ENCODE measurements at regions not wholly inside any gene's neighbourhood (a gene's known extent, or its start where the extent isn't known, plus 50 kb on each side); places are given as distances from the start of the nearest gene placed in this dataset.

DNA sequence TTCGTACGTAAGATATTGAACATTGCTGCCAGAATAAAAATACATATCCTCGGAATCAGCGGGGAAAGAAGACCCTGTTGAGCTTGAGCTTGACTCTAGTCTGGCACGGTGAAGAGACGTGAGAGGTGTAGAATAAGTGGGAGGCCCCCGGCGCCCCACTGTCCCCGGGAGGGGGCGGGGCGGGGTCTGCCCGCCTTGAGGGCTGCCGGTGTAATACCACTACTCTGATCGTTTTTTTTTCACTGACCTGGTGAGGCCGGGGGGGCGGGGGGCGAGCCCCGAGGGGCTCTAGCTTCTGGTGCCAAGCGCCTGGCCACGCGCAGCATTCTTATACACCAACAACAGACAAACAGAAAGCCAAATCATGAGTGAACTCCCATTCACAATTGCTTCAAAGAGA lies 324.0 kb upstream of the REG3G start:
- no peak for ATAC-seq (ENCODE audit: insufficient read depth, low FRiP score)

DNA sequence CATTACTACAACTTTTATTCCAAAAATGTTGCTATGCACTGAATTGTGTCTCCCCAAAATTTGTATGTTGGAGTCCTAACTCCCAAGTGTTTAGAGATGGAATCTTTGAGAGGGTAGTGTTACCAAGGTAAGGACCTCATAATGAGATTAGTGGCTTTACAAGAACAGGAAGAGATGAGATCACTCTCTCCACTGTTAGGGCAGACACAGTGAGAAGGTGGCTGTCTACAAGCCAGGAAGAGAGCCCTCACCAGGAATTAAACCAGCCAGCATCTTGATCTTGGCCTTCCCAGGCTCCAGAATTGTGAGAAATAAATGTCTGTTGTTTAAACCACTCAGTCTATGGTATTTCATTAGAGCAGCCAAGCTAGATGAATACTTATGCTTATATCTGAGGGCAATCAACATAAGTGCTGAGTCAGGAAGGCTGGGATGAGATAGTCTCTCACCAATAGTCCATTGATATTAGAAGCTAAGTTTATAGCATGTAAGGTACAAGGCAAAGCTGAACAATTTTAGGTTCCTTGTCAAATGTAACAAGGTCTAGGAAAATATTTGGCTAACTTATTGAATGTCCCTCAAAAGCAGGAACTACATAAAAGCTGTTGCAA lies 317.6 kb upstream of the REG3G start:
- ATAC-seq (ENCODE audit: insufficient read depth, low FRiP score) (no peak), DNase-seq (no peak)
- TF ChIP-seq, protein P1, sequence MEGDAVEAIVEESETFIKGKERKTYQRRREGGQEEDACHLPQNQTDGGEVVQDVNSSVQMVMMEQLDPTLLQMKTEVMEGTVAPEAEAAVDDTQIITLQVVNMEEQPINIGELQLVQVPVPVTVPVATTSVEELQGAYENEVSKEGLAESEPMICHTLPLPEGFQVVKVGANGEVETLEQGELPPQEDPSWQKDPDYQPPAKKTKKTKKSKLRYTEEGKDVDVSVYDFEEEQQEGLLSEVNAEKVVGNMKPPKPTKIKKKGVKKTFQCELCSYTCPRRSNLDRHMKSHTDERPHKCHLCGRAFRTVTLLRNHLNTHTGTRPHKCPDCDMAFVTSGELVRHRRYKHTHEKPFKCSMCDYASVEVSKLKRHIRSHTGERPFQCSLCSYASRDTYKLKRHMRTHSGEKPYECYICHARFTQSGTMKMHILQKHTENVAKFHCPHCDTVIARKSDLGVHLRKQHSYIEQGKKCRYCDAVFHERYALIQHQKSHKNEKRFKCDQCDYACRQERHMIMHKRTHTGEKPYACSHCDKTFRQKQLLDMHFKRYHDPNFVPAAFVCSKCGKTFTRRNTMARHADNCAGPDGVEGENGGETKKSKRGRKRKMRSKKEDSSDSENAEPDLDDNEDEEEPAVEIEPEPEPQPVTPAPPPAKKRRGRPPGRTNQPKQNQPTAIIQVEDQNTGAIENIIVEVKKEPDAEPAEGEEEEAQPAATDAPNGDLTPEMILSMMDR (IDR thresholded peaks at IDR 0.05; ENCODE audit: control extremely low read depth, extremely low read depth): no peak
- H3K9ac ChIP-seq (ENCODE audit: insufficient read depth in 1 of 2, low read length in 2 of 2): no peak overlapping the region
- H3K4me3 ChIP-seq: no peak overlapping the region
- H3K4me1 ChIP-seq (ENCODE audit: control insufficient read depth in 5 of 5, insufficient read depth in 5 of 5, low read length in 5 of 5): no peaks in the 10 kb centered on the region
- no peaks in the 10 kb centered on the region for H3K9me3 ChIP-seq (ENCODE audit: control insufficient read depth in 4 of 4, insufficient read depth in 3 of 4, low read length in 3 of 4)
- H3K27me3 ChIP-seq (ENCODE audit: control insufficient read depth in 3 of 3, insufficient read depth in 3 of 3, low read length in 2 of 3): no peaks in the 10 kb centered on the region
- no peaks in the 10 kb centered on the region for H3K36me3 ChIP-seq (ENCODE audit: control insufficient read depth in 4 of 4, insufficient read depth in 4 of 4, low read length in 4 of 4)
- H3K27ac ChIP-seq (ENCODE audit: low read depth in 1 of 2, low read length in 1 of 2): no peak overlapping the region

More for the DNA sequence above, 324.0 kb upstream of the REG3G start:
- Histone ChIP-seq H3K27me3 (ENCODE audit: control insufficient read depth in 3 of 3, insufficient read depth in 3 of 3, low read length in 2 of 3) (no peaks in the 10 kb centered on the region), H3K36me3 (ENCODE audit: control insufficient read depth in 4 of 4, insufficient read depth in 4 of 4, low read length in 4 of 4) (no peaks in the 10 kb centered on the region), H3K4me1 (ENCODE audit: control insufficient read depth in 5 of 5, insufficient read depth in 5 of 5, low read length in 5 of 5) (no peaks in the 10 kb centered on the region), H3K9ac (ENCODE audit: insufficient read depth in 1 of 2, low read length in 2 of 2) (no peak overlapping the region), H3K4me3 (no peak overlapping the region), H3K9me3 (ENCODE audit: control insufficient read depth in 4 of 4, insufficient read depth in 3 of 4, low read length in 3 of 4) (no peaks in the 10 kb centered on the region), H3K27ac (ENCODE audit: low read depth in 1 of 2, low read length in 1 of 2) (no peak overlapping the region)
- WGBS, 2 donors: 97% methylated on average over 21 of the region's 21 CpGs
- DNase-seq: no peak
- TF ChIP-seq, protein P1 (IDR thresholded peaks at IDR 0.05; ENCODE audit: control extremely low read depth, extremely low read depth): no peak

DNA sequence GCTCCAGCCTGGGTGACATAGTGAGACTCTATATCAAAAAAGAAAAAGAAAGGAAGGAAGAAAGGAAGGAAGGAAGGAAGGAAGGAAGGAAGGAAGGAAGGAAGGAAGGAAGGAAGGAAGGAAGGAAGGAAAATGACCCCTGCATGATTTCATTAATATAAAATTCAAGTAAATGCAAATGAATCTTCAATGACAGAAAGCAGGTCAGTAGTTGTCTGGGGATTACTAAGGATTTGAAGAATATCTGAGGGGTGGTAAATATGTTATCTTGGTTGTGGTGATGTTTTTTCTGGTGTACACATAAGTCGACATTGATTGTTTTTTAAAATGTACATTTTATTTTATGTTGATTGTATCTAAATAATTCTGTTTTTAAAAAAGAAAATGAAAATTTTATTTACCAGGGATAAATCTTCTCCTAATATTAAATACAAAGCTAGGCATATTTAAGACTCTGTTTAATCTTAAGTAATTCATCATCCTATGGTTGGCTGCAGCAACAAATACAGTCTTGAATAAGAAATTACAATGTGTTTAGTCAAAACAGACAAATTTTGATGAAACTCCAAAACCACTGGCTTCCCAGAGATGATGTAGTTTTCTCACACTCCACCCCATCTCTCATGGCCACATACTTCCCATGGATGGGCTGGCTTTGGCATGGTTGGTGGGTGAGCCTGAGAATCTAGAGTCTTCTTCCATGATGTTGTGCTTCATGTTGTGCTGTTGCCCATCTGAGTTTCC lies 314.7 kb upstream of the REG3G start:
- TF ChIP-seq, protein P1 (IDR thresholded peaks at IDR 0.05; ENCODE audit: control extremely low read depth, extremely low read depth): no peak
- WGBS, 2 donors: 91 to 95% methylated on average over 1 of the region's 1 CpG
- no peaks in the 10 kb centered on the region for H3K9me3 ChIP-seq (ENCODE audit: control insufficient read depth in 4 of 4, insufficient read depth in 3 of 4, low read length in 3 of 4)
- no peaks in the 10 kb centered on the region for H3K27me3 ChIP-seq (ENCODE audit: control insufficient read depth in 3 of 3, insufficient read depth in 3 of 3, low read length in 2 of 3)
- H3K4me3 ChIP-seq: no peak overlapping the region
- DNase-seq (no peak), ATAC-seq (ENCODE audit: insufficient read depth, low FRiP score) (no peak)
- H3K27ac ChIP-seq (ENCODE audit: low read depth in 1 of 2, low read length in 1 of 2): no peak overlapping the region
- no peak overlapping the region for H3K9ac ChIP-seq (ENCODE audit: insufficient read depth in 1 of 2, low read length in 2 of 2)
- H3K4me1 ChIP-seq (ENCODE audit: control insufficient read depth in 5 of 5, insufficient read depth in 5 of 5, low read length in 5 of 5): no peaks in the 10 kb centered on the region
- no peaks in the 10 kb centered on the region for H3K36me3 ChIP-seq (ENCODE audit: control insufficient read depth in 4 of 4, insufficient read depth in 4 of 4, low read length in 4 of 4)

Data from lung (tissue), 11 donors.